ENCODE measurements at regions not wholly inside any gene's neighbourhood (a gene's known extent, or its start where the extent isn't known, plus 50 kb on each side); places are given as distances from the start of the nearest gene placed in this dataset.

GRCh38 chr1:78277253-78277652 is 213.5 kb upstream of the PTGFR start:
- intact Hi-C loops (cut with DNase I, micrococcal nuclease): no loop called here
- H3K4me3 ChIP-seq: no peak overlapping the region
- H3K4me1 ChIP-seq (ENCODE audit: low read depth): no peaks in the 10 kb centered on the region
- H3K9me3 ChIP-seq: no peaks in the 10 kb centered on the region
- DNase-seq (no peak), ATAC-seq (no peak)
- no peak for TF ChIP-seq CTCF (IDR thresholded peaks at IDR 0.05)
- no peaks in the 10 kb centered on the region for H3K36me3 ChIP-seq (ENCODE audit: low read depth)

GRCh38 chr1:78279051-78279450 is 211.7 kb upstream of the PTGFR start:
- DNase-seq: no peak
- Histone ChIP-seq H3K36me3 (ENCODE audit: low read depth) (no peaks in the 10 kb centered on the region), H3K4me1 (ENCODE audit: low read depth) (no peaks in the 10 kb centered on the region), H3K9me3 (no peaks in the 10 kb centered on the region), H3K4me3 (no peak overlapping the region)
- ATAC-seq: peak; percentile 9
- no peak for TF ChIP-seq CTCF (IDR thresholded peaks at IDR 0.05)
- intact Hi-C loops (cut with DNase I, micrococcal nuclease): no loop called here

- no peaks in the 10 kb centered on the region for H3K9me3 ChIP-seq
- intact Hi-C loops (cut with DNase I, micrococcal nuclease): no loop called here
- no peaks in the 10 kb centered on the region for H3K36me3 ChIP-seq (ENCODE audit: low read depth)
- TF ChIP-seq CTCF (IDR thresholded peaks at IDR 0.05): no peak
- ATAC-seq (no peak), DNase-seq (no peak)
- H3K4me1 ChIP-seq (ENCODE audit: low read depth): peaks cover 2% of the 10 kb centered on the region
- no peak overlapping the region for H3K4me3 ChIP-seq
Observed at GRCh38 chr1:78280626-78281025, 210.1 kb upstream of the PTGFR start.

- no peak for DNase-seq
- Histone ChIP-seq H3K9me3 (no peaks in the 10 kb centered on the region), H3K36me3 (ENCODE audit: low read depth) (no peaks in the 10 kb centered on the region), H3K4me1 (ENCODE audit: low read depth) (peaks cover 2% of the 10 kb centered on the region), H3K4me3 (no peak overlapping the region)
- intact Hi-C loops (cut with DNase I, micrococcal nuclease): no loop called here
- TF ChIP-seq CTCF (IDR thresholded peaks at IDR 0.05): no peak
- ATAC-seq: no peak
Observed at GRCh38 chr1:78281580-78281979, 209.2 kb upstream of the PTGFR start.

GRCh38 chr1:78283691-78284090 is 207.1 kb upstream of the PTGFR start:
- no peak overlapping the region for H3K4me3 ChIP-seq
- no peaks in the 10 kb centered on the region for H3K36me3 ChIP-seq (ENCODE audit: low read depth)
- peaks cover 2% of the 10 kb centered on the region for H3K4me1 ChIP-seq (ENCODE audit: low read depth)
- H3K9me3 ChIP-seq: no peaks in the 10 kb centered on the region
- ATAC-seq: no peak
- DNase-seq: no peak
- intact Hi-C loops (cut with DNase I, micrococcal nuclease): no loop called here
- no peak for TF ChIP-seq CTCF (IDR thresholded peaks at IDR 0.05)

GRCh38 chr1:78284354-78284753 is 206.4 kb upstream of the PTGFR start:
- no peaks in the 10 kb centered on the region for H3K9me3 ChIP-seq
- no peak for TF ChIP-seq CTCF (IDR thresholded peaks at IDR 0.05)
- intact Hi-C loops (cut with DNase I, micrococcal nuclease): no loop called here

More at GRCh38 chr1:78284354-78284753, 206.4 kb upstream of the PTGFR start:
- DNase-seq: peak in 1 of 3 donors; percentile 24
- no peaks in the 10 kb centered on the region for H3K36me3 ChIP-seq (ENCODE audit: low read depth)
- no peak overlapping the region for H3K4me3 ChIP-seq
- peaks cover 2% of the 10 kb centered on the region for H3K4me1 ChIP-seq (ENCODE audit: low read depth)
- ATAC-seq: peak; percentile 53
